Activated naive CD8-positive, alpha-beta T cell treated with anti-CD3 and anti-CD28 coated beads, Interleukin-2, amount 10 ng/mL, durations not matched to agents 7 days and 5 days (primary cell): ENCODE measurements at regions not wholly inside any gene's neighbourhood (a gene's known extent, or its start where the extent isn't known, plus 50 kb on each side); places are given as distances from the start of the nearest gene placed in this dataset.
"Not testable (repeated sequence)": the region's sequence is repeated elsewhere in the genome, so short reads cannot be mapped to it uniquely, and the experiment has no call there.

ENCODE experiments used
- ATAC-seq: fragments of 150-1000 bp; cut with Tn5 transposase; one replicate; pipeline ENCODE4 v1.10.0; 2021; ENCODE audit warnings: low read depth, moderate library complexity
- POLR2A ChIA-PET: fragments of 350-600 bp; sonication (Branson Sonifier 250); formaldehyde crosslinking; loops from one replicate; lab custom pipeline; 2021; ENCODE audit warnings: antibody characterized with exemption; lab: Charles Lee
- DNase-seq: peaks from one replicate; pipeline ENCODE4 v3.0.0; 2021
- H3K27ac Mint-ChIP-seq: one replicate; pipeline ENCODE4 v1.8.0; 2022; ENCODE audit warnings: mild to moderate bottlenecking, mixed read lengths
- H3K27me3 Mint-ChIP-seq: one replicate; pipeline ENCODE4 v1.8.0; 2022; ENCODE audit warnings: mild to moderate bottlenecking, moderate library complexity, mixed read lengths
- H3K36me3 Mint-ChIP-seq: one replicate; pipeline ENCODE4 v1.8.0; 2021; ENCODE audit warnings: mild to moderate bottlenecking, mixed read lengths
- H3K4me1 Mint-ChIP-seq: one replicate; pipeline ENCODE4 v1.8.0; 2021; ENCODE audit warnings: mixed read lengths
- H3K4me3 Mint-ChIP-seq: one replicate; pipeline ENCODE4 v1.8.0; 2022; ENCODE audit warnings: mild to moderate bottlenecking, moderate library complexity, mixed read lengths
- H3K9me3 Mint-ChIP-seq: one replicate; pipeline ENCODE4 v1.8.0; 2021; ENCODE audit warnings: mixed read lengths

DNA sequence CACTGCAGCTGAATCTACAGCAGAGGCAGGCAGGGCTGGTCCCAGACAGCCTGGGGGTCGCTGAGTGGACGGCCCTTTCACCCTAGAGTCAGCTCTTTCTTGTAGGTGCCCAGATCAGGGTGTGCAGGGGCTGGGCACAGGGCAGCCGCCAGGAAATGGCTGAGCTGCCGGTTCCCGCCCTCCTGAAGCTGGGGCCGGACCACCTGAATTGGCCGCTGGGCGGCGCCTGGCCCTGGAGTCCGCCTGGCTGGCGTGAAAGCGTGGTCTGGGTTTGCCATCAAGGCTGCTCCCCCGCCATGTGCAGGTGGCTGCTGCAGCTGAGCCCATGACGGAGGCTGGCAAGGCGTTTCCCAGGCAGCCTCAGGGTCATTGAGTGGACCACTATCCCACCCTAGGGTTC, 85.7 kb downstream of the POTEM start:
- H3K4me3 Mint-ChIP-seq, H3K4me1 Mint-ChIP-seq, H3K27ac Mint-ChIP-seq, ATAC-seq, H3K27me3 Mint-ChIP-seq, POLR2A ChIA-PET, H3K9me3 Mint-ChIP-seq, DNase-seq, H3K36me3 Mint-ChIP-seq: not testable (repeated sequence)

DNA sequence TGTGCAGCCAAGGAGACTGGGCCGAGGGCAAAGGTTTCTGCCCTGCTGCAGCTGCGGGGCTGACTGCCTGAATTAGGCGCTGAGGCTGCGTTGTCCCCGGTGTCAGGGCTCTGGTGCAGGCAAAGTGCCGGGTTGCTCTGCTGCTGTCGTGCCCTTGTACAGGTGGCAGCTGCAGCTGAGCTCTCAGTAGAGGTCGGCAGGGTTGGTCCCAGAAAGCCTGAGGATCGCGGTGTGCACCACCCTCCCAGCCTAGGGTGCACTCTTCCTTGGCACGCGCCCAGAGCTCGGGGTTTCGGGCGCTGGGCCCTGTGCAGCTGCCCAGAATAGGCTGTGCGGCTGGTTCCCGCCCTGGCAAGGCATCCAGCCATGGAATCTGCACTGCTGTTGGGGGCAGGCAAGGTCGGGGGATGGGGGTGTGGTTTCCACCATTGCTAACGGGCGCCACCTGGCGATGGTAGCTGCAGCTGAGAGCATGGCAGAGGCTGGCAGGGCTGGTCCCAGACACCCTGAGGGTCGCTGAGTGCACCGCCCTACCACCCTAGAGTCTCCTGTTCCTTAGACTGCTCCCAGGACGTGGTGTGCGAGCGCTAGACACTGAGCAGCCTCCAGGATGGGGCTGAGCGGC, 86.3 kb downstream of the POTEM start:
- H3K4me1 Mint-ChIP-seq, H3K4me3 Mint-ChIP-seq, POLR2A ChIA-PET, H3K27me3 Mint-ChIP-seq, H3K9me3 Mint-ChIP-seq, H3K36me3 Mint-ChIP-seq, DNase-seq, ATAC-seq, H3K27ac Mint-ChIP-seq: not testable (repeated sequence)

DNA sequence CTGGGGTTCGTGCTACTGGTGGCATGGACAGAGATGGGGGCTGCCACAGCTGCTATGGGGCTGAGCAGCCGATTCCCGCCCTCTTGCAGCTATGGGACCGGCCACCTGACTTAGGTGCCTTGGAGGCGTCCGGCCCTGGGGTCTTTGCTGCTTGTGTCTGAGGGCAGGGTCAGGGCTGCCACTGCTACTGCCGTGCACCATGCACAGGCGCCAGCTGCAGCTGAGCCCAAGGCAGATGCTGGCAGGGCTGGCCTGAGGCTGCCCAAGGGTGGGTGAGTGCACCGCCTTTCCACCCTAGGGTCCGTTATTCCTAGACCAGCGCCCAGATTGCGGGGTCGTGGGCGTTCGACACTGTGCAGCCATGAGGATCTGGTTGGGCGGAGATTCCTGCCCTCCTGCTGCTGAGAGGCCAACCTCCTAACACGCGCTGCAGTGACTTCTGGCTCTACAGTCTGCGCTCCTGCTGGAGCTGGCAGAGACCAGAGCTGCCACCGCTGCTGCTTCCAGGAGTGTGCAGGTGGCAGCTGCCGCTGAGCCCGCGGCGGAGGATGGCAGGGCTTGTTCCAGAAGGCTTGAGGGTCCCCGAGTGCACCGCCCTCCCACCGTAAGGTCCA, 87.0 kb downstream of the POTEM start:
- H3K4me3 Mint-ChIP-seq, H3K36me3 Mint-ChIP-seq, H3K27me3 Mint-ChIP-seq, H3K27ac Mint-ChIP-seq, H3K4me1 Mint-ChIP-seq, ATAC-seq, DNase-seq, H3K9me3 Mint-ChIP-seq, POLR2A ChIA-PET: not testable (repeated sequence)

DNA sequence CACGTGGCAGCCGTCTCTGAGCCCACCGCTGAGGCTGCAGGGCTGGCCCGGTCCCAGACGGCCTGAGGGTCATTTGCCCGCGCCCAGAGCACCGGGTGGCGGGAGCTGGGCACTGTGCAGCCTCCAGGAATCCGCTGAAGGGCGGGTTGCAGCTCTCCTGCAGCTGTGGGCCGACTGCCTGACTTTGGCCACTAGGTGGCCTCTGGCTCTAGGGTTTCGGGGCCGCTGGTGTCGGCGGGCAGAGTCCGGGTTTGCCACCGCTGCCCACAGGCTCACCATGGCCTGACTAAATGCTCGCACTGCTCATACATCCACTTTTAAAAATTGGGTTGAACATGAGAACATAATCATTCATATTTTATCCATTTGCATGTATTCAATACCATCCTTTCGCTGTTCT, 87.7 kb downstream of the POTEM start:
- H3K4me1 Mint-ChIP-seq, H3K36me3 Mint-ChIP-seq, ATAC-seq, H3K27me3 Mint-ChIP-seq, H3K9me3 Mint-ChIP-seq, POLR2A ChIA-PET, DNase-seq, H3K27ac Mint-ChIP-seq, H3K4me3 Mint-ChIP-seq: not testable (repeated sequence)

DNA sequence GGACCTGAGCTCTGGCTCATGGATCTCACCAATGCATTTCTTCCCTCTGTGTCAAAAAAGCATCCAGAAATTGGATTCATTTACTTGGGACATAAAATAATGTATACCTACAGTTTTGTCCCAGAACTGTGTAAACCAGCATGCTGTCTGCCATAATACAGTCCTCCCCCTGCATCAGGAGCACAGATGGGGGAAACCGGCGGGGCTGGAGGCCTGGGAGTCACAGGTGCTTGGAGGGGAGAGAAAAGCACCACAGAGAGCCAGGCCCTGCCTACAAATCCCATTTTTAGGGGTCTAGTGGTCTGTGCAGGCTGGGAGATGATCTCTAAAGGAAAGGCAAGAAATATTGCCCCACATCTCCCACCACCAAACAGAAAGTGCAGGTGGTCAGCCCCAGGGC, 91.8 kb downstream of the POTEM start:
- ATAC-seq, DNase-seq, H3K27me3 Mint-ChIP-seq, H3K4me1 Mint-ChIP-seq, H3K27ac Mint-ChIP-seq, H3K4me3 Mint-ChIP-seq, H3K9me3 Mint-ChIP-seq, POLR2A ChIA-PET, H3K36me3 Mint-ChIP-seq: not testable (repeated sequence)

DNA sequence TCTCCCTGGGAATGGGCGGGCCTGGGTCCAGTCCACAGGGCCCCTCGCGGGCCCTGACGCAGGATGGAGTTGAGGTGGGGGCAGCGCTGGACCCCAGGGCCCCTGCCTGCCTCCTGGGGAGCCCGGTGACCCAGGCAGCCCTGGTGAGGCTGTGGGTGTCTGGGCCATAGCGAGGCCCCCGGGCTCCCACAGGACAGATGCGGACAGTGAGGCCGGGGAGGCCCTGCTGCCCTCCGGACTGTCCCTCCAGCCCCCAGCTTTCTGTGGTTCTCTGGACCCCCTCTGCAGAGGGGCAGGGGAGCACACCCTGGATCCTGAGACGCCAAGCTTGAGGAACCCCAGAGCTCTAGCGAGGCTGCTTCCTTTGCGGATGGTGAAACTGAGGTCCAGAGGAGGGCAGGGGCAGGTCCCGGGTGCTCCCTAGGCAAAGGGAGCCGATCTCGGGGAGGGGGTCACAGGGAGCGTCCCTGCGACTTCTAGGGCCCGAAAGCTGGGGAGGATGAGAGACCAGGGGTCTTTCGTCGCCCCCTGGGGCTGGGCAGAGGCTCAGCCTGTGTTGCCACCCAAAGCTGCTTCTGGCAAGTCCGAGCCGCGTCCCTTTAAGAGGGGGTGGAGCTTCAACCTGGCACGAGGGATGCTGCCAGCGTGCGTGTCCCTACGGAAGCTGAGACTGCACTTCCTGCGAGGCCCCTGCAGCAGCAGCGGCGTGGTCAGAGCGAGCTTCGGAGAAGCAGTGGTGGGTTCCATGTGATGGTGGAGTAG, 94.6 kb downstream of the POTEM start:
- POLR2A ChIA-PET: not testable (repeated sequence)

DNA sequence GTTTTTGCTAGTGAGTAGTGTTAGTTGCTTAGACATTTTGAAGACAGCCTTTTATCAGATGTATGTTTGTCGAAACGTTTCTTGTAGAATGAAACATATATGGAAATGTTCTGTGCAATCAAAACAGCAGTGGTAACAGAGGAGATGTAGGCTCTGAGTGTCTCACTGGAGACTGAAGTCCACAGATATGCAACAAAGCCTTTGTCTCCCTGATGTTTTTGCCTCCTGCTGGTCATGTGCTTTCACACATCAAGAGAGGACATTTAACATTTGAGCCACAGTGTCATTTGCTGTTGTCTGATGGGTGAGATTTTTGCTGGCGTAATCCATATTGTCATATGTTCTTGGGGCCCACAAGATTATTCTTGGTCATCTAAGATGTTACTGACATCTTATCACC, 101.7 kb downstream of the POTEM start:
- H3K27me3 Mint-ChIP-seq, H3K9me3 Mint-ChIP-seq, ATAC-seq, H3K36me3 Mint-ChIP-seq, H3K4me1 Mint-ChIP-seq, DNase-seq, H3K27ac Mint-ChIP-seq, H3K4me3 Mint-ChIP-seq, POLR2A ChIA-PET: not testable (repeated sequence)

More for the DNA sequence above, 94.6 kb downstream of the POTEM start:
- not testable (repeated sequence) for H3K36me3 Mint-ChIP-seq, DNase-seq, H3K27ac Mint-ChIP-seq, H3K9me3 Mint-ChIP-seq, H3K27me3 Mint-ChIP-seq, H3K4me1 Mint-ChIP-seq, ATAC-seq, H3K4me3 Mint-ChIP-seq

DNA sequence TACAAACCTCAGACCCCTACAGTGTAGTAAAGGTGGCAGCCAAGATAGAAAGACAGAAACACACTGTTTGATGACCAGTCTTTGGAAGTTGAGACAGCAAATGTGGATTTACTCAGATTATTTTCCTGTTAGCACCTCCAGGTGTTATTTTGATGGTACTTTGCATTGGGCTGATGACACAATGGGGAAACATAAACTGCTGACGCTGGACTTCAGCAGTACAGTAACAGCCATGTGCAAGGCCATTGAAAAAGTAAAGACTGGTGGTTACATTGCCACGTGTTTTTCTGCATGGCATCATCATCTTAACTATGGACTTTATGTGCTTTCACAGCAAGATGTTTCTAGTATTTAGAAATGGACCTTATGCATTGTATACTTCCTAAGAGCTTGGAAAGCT, 105.3 kb downstream of the POTEM start:
- POLR2A ChIA-PET, ATAC-seq, H3K9me3 Mint-ChIP-seq, H3K27me3 Mint-ChIP-seq, H3K27ac Mint-ChIP-seq, DNase-seq, H3K4me1 Mint-ChIP-seq, H3K36me3 Mint-ChIP-seq, H3K4me3 Mint-ChIP-seq: not testable (repeated sequence)

DNA sequence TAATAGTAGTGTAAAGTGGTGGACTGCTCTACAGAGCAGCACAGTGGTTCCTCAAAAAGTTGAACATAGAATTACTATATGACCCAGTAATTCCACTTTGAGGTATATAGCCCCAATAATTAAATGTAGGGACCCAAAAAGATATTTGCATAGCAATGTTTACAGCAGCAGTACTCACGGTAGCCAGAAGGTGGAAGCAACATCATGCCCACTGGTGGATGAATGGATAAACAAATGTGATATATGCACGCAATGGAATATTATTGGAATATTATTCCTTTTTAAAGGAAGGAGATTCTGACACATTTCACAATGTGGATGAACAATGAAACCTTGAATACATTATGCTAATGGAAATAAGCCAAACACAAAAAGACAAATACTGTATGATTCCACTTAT, 121.4 kb downstream of the POTEM start:
- DNase-seq, ATAC-seq, H3K27me3 Mint-ChIP-seq, H3K4me3 Mint-ChIP-seq, H3K36me3 Mint-ChIP-seq, POLR2A ChIA-PET, H3K9me3 Mint-ChIP-seq, H3K4me1 Mint-ChIP-seq, H3K27ac Mint-ChIP-seq: not testable (repeated sequence)

DNA sequence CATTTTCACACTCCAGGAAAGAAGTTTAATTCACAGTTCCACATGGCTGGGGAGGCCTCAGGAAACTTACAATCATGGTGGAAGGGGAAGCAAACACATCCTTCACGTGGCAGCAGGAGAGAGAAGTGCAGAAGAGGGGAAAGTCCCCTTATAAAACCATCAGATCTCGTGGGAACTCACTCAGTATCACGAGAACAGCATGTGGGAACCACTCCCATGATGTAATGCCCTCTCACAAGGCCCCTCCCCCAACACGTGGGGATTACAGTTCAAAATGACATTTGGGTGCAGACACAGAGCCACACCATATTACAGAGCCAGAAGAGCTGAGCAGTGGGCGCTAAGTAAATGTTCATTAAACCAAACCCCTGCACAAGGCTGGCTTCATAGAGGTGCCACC, 126.0 kb downstream of the POTEM start:
- H3K9me3 Mint-ChIP-seq, H3K27me3 Mint-ChIP-seq, ATAC-seq, POLR2A ChIA-PET, DNase-seq, H3K4me1 Mint-ChIP-seq, H3K4me3 Mint-ChIP-seq, H3K27ac Mint-ChIP-seq, H3K36me3 Mint-ChIP-seq: not testable (repeated sequence)

DNA sequence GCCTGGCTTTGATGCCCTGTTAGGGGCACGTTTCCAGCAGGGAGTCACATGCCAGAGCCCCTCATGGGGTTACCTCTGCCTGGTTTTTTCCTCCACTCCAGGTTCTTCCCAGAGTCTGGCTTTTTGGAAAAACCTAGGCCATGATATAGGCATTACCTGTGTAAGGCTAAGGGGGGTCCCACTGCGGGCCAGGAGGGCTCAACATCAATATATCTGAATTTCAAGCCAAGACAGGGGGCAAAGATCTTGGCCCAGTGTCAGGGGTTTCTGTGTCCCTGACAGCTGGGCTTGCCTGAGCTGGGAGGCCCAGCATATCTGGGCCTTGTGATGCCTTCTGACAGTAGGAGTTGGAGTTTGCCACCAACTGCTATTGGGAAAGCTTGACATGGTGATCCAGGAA, 127.5 kb downstream of the POTEM start:
- POLR2A ChIA-PET, ATAC-seq, H3K27me3 Mint-ChIP-seq, H3K36me3 Mint-ChIP-seq, H3K4me3 Mint-ChIP-seq, H3K4me1 Mint-ChIP-seq, DNase-seq, H3K9me3 Mint-ChIP-seq, H3K27ac Mint-ChIP-seq: not testable (repeated sequence)

DNA sequence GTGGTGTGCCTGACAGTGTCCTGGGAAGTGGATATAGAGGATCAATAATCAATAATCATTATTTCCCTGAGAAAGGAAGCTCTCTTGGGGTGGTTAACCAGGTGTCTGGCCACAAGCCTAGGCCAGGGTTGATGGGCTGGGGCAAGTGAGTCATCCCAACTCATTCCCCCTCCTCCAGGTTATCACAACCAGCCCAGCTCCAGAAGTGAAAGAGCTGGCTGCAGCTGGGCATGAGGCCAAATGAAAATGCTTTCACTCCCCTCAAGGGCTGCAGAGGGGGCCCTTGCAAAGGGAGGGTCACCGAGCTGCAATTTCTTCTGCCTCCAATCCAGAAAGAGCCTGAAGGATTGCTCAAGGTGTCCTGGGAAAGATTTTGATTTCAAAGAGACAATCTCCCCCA, 127.9 kb downstream of the POTEM start:
- H3K36me3 Mint-ChIP-seq, H3K9me3 Mint-ChIP-seq, DNase-seq, POLR2A ChIA-PET, H3K4me1 Mint-ChIP-seq, H3K27me3 Mint-ChIP-seq, H3K4me3 Mint-ChIP-seq, ATAC-seq, H3K27ac Mint-ChIP-seq: not testable (repeated sequence)

DNA sequence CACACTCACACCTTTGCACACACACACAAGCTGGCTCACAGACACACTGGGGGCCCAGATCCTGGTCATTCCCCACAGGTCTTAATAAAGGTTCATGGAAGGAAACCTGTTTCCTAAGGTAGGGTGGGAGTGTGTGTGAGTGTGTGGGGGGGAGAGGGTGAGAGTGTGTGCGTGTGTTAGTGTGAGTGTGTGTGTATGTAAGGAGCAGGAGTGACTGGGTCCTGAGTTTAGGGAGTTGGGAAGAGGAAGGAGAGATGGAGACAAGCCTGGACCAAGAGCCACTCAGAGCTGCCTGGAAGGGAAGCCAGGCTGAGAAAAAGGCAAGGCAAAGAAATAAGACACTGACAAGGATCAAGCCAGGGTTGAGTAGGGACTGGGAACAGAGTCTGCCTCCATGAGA, 129.2 kb downstream of the POTEM start:
- DNase-seq, H3K9me3 Mint-ChIP-seq, POLR2A ChIA-PET, H3K36me3 Mint-ChIP-seq, H3K4me1 Mint-ChIP-seq, ATAC-seq, H3K4me3 Mint-ChIP-seq, H3K27me3 Mint-ChIP-seq, H3K27ac Mint-ChIP-seq: not testable (repeated sequence)

DNA sequence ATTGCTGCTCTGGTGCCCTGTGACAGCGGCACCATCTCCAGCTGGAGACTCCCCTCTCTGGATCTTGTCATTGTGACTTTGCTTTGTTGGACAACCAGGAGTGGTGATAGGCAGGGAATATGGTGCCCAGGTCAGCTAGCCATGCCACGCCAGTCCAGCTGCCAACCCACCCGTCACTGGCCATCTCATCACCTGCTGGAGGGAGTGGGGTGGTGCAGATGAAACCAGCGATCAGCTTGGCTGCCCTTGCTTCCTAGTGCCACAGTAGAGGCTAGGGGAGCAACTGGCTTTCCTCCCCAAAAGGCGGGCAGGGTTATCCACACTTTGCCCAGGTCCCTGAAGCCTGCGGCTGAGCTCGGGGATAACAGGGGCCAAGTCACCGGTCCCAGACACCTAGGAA, 129.6 kb downstream of the POTEM start:
- H3K27ac Mint-ChIP-seq, H3K36me3 Mint-ChIP-seq, H3K4me1 Mint-ChIP-seq, ATAC-seq, POLR2A ChIA-PET, DNase-seq, H3K4me3 Mint-ChIP-seq, H3K9me3 Mint-ChIP-seq, H3K27me3 Mint-ChIP-seq: not testable (repeated sequence)
